ENCODE measurements at regions not wholly inside any gene's neighbourhood (a gene's known extent, or its start where the extent isn't known, plus 50 kb on each side); places are given as distances from the start of the nearest gene placed in this dataset.

- POLR2A ChIA-PET = no interaction called here
- no peak overlapping the region for H3K4me3 ChIP-seq
- ATAC-seq (no peak), FAIRE-seq (no peak), DNase-seq (ENCODE audit: low read depth in 1 of 2, low spot score in 1 of 2) (no peak)
- TF ChIP-seq ZSCAN20 (CRISPR knock-in tag; IDR thresholded peaks at IDR 0.05) (no peak), MAFK (IDR thresholded peaks at IDR 0.05; ENCODE audit: partially characterized antibody) (peak; percentile 90), NFE2L2 (conservative IDR thresholded peaks at IDR 0.05; ENCODE audit: low read length) (peak; percentile 70), FOSL2 (IDR thresholded peaks at IDR 0.05) (no peak), FOSL2 (CRISPR knock-in tag; IDR thresholded peaks at IDR 0.05) (peak; percentile 19; the same call in 1 of the 2 replicates)
- 0 out of 3 replicates have a peak overlapping the region, but pooled peaks have one; percentile 5 for H3K4me2 ChIP-seq
- peak overlapping the region in 1 of 2 experiments; percentile 12; a peak in 1 of 6 replicates for H3K27ac ChIP-seq
- CTCF ChIA-PET = interaction anchor here (0.6 kb wide), 1 partner anchor 217 kb away, joined by 3 read pairs; no protein-coding TSS in a partner anchor
- no peaks in the 10 kb centered on the region for H3K9me3 ChIP-seq
- 63% methylated on average over 5 of the region's 5 CpGs for WGBS (ENCODE audit: missing lambda C conversion rate)
- H3K4me1 ChIP-seq = 0 out of 3 replicates have a peak, but pooled peaks cover 6% of the 10 kb centered on the region
Observed at GRCh38 chr1:168974117-168974516, 132.4 kb upstream of the ATP1B1 start.

- POLR2A ChIA-PET = no interaction called here
- Histone ChIP-seq H3K4me2 (no peak overlapping the region), H3K4me3 (no peak overlapping the region), H3K9me3 (no peaks in the 10 kb centered on the region), H3K27ac (no peak overlapping the region), H3K4me1 (0 out of 3 replicates have a peak, but pooled peaks cover 6% of the 10 kb centered on the region)
- no peak for DNase-seq (ENCODE audit: low read depth in 1 of 2, low spot score in 1 of 2)
- no peak for ATAC-seq
- CTCF ChIA-PET = interaction anchor here (0.6 kb wide), 1 partner anchor 217 kb away, joined by 3 read pairs; no protein-coding TSS in a partner anchor
- TF ChIP-seq CBX8 (IDR thresholded peaks at IDR 0.05) = no peak
- no peak for TF ChIP-seq EP300 (IDR thresholded peaks at IDR 0.05)
- no peak for TF ChIP-seq USF2 (IDR thresholded peaks at IDR 0.05)
- no peak for TF ChIP-seq CHD2 (IDR thresholded peaks at IDR 0.05; ENCODE audit: low read length, partially characterized antibody)
- TF ChIP-seq CHD4 (IDR thresholded peaks at IDR 0.05; ENCODE audit: borderline replicate concordance) = no peak
- TF ChIP-seq NPAS2 (CRISPR knock-in tag; IDR thresholded peaks at IDR 0.05; ENCODE audit: borderline replicate concordance) = no peak
- no peak for TF ChIP-seq TP53 (CRISPR knock-in tag; IDR thresholded peaks at IDR 0.05)
- no peak for TF ChIP-seq EHMT2 (IDR thresholded peaks at IDR 0.05; ENCODE audit: low read depth)
- TF ChIP-seq SMC3 (IDR thresholded peaks at IDR 0.05) = no peak
- no peak for TF ChIP-seq SREBF2 (IDR thresholded peaks at IDR 0.05)
- peak; percentile 7 for FAIRE-seq
Observed at GRCh38 chr1:168974611-168975010, 131.9 kb upstream of the ATP1B1 start.

DNA sequence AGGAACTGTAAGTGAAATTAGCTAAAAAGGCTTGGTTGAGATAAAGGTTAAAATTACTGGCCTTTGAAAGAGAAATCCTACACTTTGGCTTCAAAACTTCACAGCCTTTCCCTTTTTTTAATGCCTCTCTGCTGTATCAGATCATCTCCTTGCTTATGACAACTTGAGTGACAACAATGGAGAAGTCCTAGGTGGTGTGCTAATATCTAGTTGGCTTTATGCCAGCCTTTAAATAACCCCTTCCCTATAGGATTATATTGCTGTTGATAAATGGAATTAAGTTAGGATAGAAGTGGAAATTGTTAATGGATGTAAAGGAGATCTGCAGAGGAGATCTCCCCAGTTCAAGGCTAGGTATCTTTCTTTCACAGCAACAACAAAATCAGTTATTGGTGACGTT, 130.2 kb upstream of the ATP1B1 start:
- 83% methylated on average over 1 of the region's 1 CpG for WGBS (ENCODE audit: missing lambda C conversion rate)
- Histone ChIP-seq H3K27ac (no peak overlapping the region), H3K4me1 (0 out of 3 replicates have a peak, but pooled peaks cover 6% of the 10 kb centered on the region), H3K4me2 (no peak overlapping the region), H3K4me3 (no peak overlapping the region), H3K9me3 (no peaks in the 10 kb centered on the region)
- ChIA-PET CTCF (no interaction called here), POLR2A (no interaction called here)
- ATAC-seq (no peak), DNase-seq (ENCODE audit: low read depth in 1 of 2, low spot score in 1 of 2) (no peak), FAIRE-seq (no peak)
- TF ChIP-seq JUN (IDR thresholded peaks at IDR 0.05) (no peak), POLR2A (IDR thresholded peaks at IDR 0.05; ENCODE audit: low read length) (no peak), MAZ (IDR thresholded peaks at IDR 0.05; ENCODE audit: borderline replicate concordance, low read depth, low read length) (no peak), ELK1 (IDR thresholded peaks at IDR 0.05; ENCODE audit: low read depth, low read length) (no peak), FOSL2 (IDR thresholded peaks at IDR 0.05) (no peak), FOSL2 (CRISPR knock-in tag; IDR thresholded peaks at IDR 0.05) (no peak), PHF8 (IDR thresholded peaks at IDR 0.05; ENCODE audit: borderline replicate concordance, low read depth) (no peak), RCOR1 (IDR thresholded peaks at IDR 0.05; ENCODE audit: low read depth, low read length) (no peak), ATOH8 (CRISPR knock-in tag; IDR thresholded peaks at IDR 0.05; ENCODE audit: low read depth) (no peak), CHD2 (IDR thresholded peaks at IDR 0.05; ENCODE audit: low read length, partially characterized antibody) (no peak), GATA3 (IDR thresholded peaks at IDR 0.05; ENCODE audit: borderline replicate concordance) (no peak), MAFK (IDR thresholded peaks at IDR 0.05; ENCODE audit: partially characterized antibody) (no peak), EHMT2 (IDR thresholded peaks at IDR 0.05; ENCODE audit: low read depth) (no peak), HOXB13 (CRISPR knock-in tag; IDR thresholded peaks at IDR 0.05; ENCODE audit: low read depth) (no peak), SREBF2 (IDR thresholded peaks at IDR 0.05) (no peak)
- TF ChIP-seq, protein P1, sequence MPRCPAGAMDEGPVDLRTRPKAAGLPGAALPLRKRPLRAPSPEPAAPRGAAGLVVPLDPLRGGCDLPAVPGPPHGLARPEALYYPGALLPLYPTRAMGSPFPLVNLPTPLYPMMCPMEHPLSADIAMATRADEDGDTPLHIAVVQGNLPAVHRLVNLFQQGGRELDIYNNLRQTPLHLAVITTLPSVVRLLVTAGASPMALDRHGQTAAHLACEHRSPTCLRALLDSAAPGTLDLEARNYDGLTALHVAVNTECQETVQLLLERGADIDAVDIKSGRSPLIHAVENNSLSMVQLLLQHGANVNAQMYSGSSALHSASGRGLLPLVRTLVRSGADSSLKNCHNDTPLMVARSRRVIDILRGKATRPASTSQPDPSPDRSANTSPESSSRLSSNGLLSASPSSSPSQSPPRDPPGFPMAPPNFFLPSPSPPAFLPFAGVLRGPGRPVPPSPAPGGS (IDR thresholded peaks at IDR 0.05) = no peak
